Cardiac muscle cell (in vitro differentiated cells and primary cell): ENCODE measurements at regions not wholly inside any gene's neighbourhood (a gene's known extent, or its start where the extent isn't known, plus 50 kb on each side); places are given as distances from the start of the nearest gene placed in this dataset.
A peak's percentile ranks its signal among the peaks of the same experiment; 100 is the strongest.

Experiments used
- DNase-seq, 2 donors: peaks; one replicate each; pipeline versions ENCODE4 v3.0.0 to v3.0.0-alpha.2; 2010 to 2017; ENCODE audit warnings: low read depth in 1 of 2, low spot score in 1 of 2
- H3K27ac ChIP-seq: fragments of 200-600 bp; sonication (generic); 2 replicates; pipeline ENCODE4 v1.5.1; 2016
- H3K27me3 ChIP-seq: fragments of 200-600 bp; sonication (generic); 2 replicates; pipeline ENCODE4 v1.6.0; 2016; ENCODE audit warnings: control low read depth
- H3K36me3 ChIP-seq: fragments of 200-600 bp; sonication (generic); 2 replicates; pipeline ENCODE4 v1.5.1; 2016; ENCODE audit warnings: control low read depth
- H3K4me1 ChIP-seq: fragments of 200-600 bp; sonication (generic); 2 replicates; pipeline ENCODE4 v1.8.1; 2017; ENCODE audit warnings: low read depth, mild to moderate bottlenecking, mixed run types
- H3K4me3 ChIP-seq: fragments of 200-600 bp; sonication (generic); 2 replicates; pipeline ENCODE4 v1.5.1; 2016; ENCODE audit warnings: mild to moderate bottlenecking
- H3K9me3 ChIP-seq: fragments of 200-600 bp; sonication (generic); 2 replicates; pipeline ENCODE4 v1.5.1; 2017; ENCODE audit warnings: low read depth, mild to moderate bottlenecking, control low read depth
- CTCF ChIP-seq: IDR thresholded peaks from 2 replicates; pipeline ENCODE4 v1.5.1; 2012; ENCODE audit warnings: low read depth, mild to moderate bottlenecking, low read length

GRCh38 chr11:27913650-27914049 lies 194.3 kb downstream of the KIF18A start:
- peak in 1 of 2 donors; percentile 61 for DNase-seq
- no peak for TF ChIP-seq CTCF
- no peaks in the 10 kb centered on the region for H3K27me3 ChIP-seq
- no peaks in the 10 kb centered on the region for H3K4me1 ChIP-seq
- no peak overlapping the region for H3K4me3 ChIP-seq
- no peaks in the 10 kb centered on the region for H3K9me3 ChIP-seq
- H3K36me3 ChIP-seq, result no peaks in the 10 kb centered on the region
- no peak overlapping the region for H3K27ac ChIP-seq

GRCh38 chr11:27912916-27913315 lies 195.0 kb downstream of the KIF18A start:
- Histone ChIP-seq H3K36me3 (no peaks in the 10 kb centered on the region), H3K27ac (no peak overlapping the region), H3K27me3 (no peaks in the 10 kb centered on the region), H3K9me3 (no peaks in the 10 kb centered on the region), H3K4me3 (no peak overlapping the region), H3K4me1 (no peaks in the 10 kb centered on the region)
- TF ChIP-seq CTCF, result no peak
- DNase-seq, result peak in 1 of 2 donors; percentile 12

- TF ChIP-seq CTCF, result no peak
- H3K4me3 ChIP-seq, result no peak overlapping the region
- peak in 1 of 2 donors; percentile 15 for DNase-seq
- H3K4me1 ChIP-seq, result no peaks in the 10 kb centered on the region
- no peaks in the 10 kb centered on the region for H3K36me3 ChIP-seq
- H3K9me3 ChIP-seq, result no peaks in the 10 kb centered on the region
- no peaks in the 10 kb centered on the region for H3K27me3 ChIP-seq
- H3K27ac ChIP-seq, result no peak overlapping the region
Observed at GRCh38 chr11:27910186-27910931, 197.6 kb downstream of the KIF18A start.

- Histone ChIP-seq H3K27ac (no peak overlapping the region), H3K4me3 (no peak overlapping the region), H3K36me3 (no peaks in the 10 kb centered on the region), H3K9me3 (no peaks in the 10 kb centered on the region), H3K4me1 (no peaks in the 10 kb centered on the region), H3K27me3 (no peaks in the 10 kb centered on the region)
- DNase-seq, result no peak
- no peak for TF ChIP-seq CTCF
Observed at GRCh38 chr11:27909386-27909785, 198.6 kb downstream of the KIF18A start.

GRCh38 chr11:27908621-27909020 lies 199.3 kb downstream of the KIF18A start:
- Histone ChIP-seq H3K27me3 (no peaks in the 10 kb centered on the region), H3K4me3 (no peak overlapping the region), H3K27ac (no peak overlapping the region), H3K36me3 (no peaks in the 10 kb centered on the region), H3K4me1 (no peaks in the 10 kb centered on the region), H3K9me3 (no peaks in the 10 kb centered on the region)
- no peak for TF ChIP-seq CTCF
- DNase-seq, result no peak
